H9 (cell line): ENCODE measurements at regions not wholly inside any gene's neighbourhood (a gene's known extent, or its start where the extent isn't known, plus 50 kb on each side); places are given as distances from the start of the nearest gene placed in this dataset.

ENCODE experiments used
- DNase-seq: peaks from one replicate; pipeline ENCODE4 v3.0.0-alpha.2; 2017
- H2AFZ ChIP-seq: one replicate; pipeline ENCODE4 v1.6.1; 2013; ENCODE audit warnings: mild to moderate bottlenecking, low read length, control low read depth, moderate library complexity
- H2AK5ac ChIP-seq: 2 replicates; pipeline ENCODE4 v1.6.1; 2013; ENCODE audit warnings: low read length, control low read depth, mixed read lengths; ENCODE audit not compliant: insufficient read length
- H2BK120ac ChIP-seq: one replicate; pipeline ENCODE4 v1.6.1; 2013; ENCODE audit warnings: low read depth, mild to moderate bottlenecking, low read length, control low read depth, inconsistent platforms; ENCODE audit not compliant: poor library complexity, severe bottlenecking
- H2BK12ac ChIP-seq: 2 replicates; pipeline ENCODE4 v1.6.1; 2013; ENCODE audit warnings: low read length, control low read depth, mixed read lengths, low read depth; ENCODE audit not compliant: insufficient read length
- H2BK15ac ChIP-seq: 2 replicates; pipeline ENCODE4 v1.6.1; 2013; ENCODE audit warnings: low read depth, low read length, control low read depth
- H2BK20ac ChIP-seq: one replicate; pipeline ENCODE4 v1.6.1; 2013; ENCODE audit warnings: low read depth, mild to moderate bottlenecking, low read length, control low read depth, inconsistent platforms; ENCODE audit not compliant: poor library complexity, severe bottlenecking
- H2BK5ac ChIP-seq: 2 replicates; pipeline ENCODE4 v1.6.1; 2013; ENCODE audit warnings: low read length, control low read depth, mixed read lengths; ENCODE audit not compliant: insufficient read length
- H3K14ac ChIP-seq: 2 replicates; pipeline ENCODE4 v1.6.1; 2013; ENCODE audit warnings: low read length, control low read depth; ENCODE audit not compliant: insufficient read depth
- H3K18ac ChIP-seq: 2 replicates; pipeline ENCODE4 v1.6.1; 2013; ENCODE audit warnings: low read depth, mild to moderate bottlenecking, mixed read lengths, low read length, control low read depth; ENCODE audit not compliant: insufficient read length
- H3K23ac ChIP-seq: 2 replicates; pipeline ENCODE4 v1.6.1; 2013; ENCODE audit warnings: low read length, control low read depth, mixed read lengths, low read depth; ENCODE audit not compliant: insufficient read length
- H3K23me2 ChIP-seq: 2 replicates; pipeline ENCODE4 v1.6.1; 2013; ENCODE audit warnings: low read depth, mild to moderate bottlenecking, mixed read lengths, low read length, control low read depth; ENCODE audit not compliant: insufficient read length, poor library complexity, severe bottlenecking
- H3K27ac ChIP-seq: 2 replicates; pipeline ENCODE4 v1.5.1; 2013; ENCODE audit warnings: low read length, control low read depth, mixed read lengths, low read depth; ENCODE audit not compliant: insufficient read length
- H3K27me3 ChIP-seq: 2 replicates; pipeline ENCODE4 v1.6.1; 2013; ENCODE audit warnings: low read length, control low read depth, inconsistent platforms; ENCODE audit not compliant: insufficient read depth
- H3K4ac ChIP-seq: 2 replicates; pipeline ENCODE4 v1.6.1; 2013; ENCODE audit warnings: low read depth, mild to moderate bottlenecking, control low read depth, inconsistent platforms, low read length, moderate library complexity
- H3K4me1 ChIP-seq: 2 replicates; pipeline ENCODE4 v1.6.1; 2013; ENCODE audit warnings: low read length, control low read depth, inconsistent platforms; ENCODE audit not compliant: insufficient read depth
- H3K4me2 ChIP-seq: 2 replicates; pipeline ENCODE4 v1.6.1; 2013; ENCODE audit warnings: low read length, control low read depth, mixed read lengths; ENCODE audit not compliant: insufficient read length, insufficient read depth
- H3K56ac ChIP-seq: 2 replicates; pipeline ENCODE4 v1.6.1; 2013; ENCODE audit warnings: low read depth, mild to moderate bottlenecking, mixed read lengths, low read length, control low read depth; ENCODE audit not compliant: insufficient read length
- H3K79me1 ChIP-seq: 2 replicates; pipeline ENCODE4 v1.6.1; 2013; ENCODE audit warnings: low read depth, mild to moderate bottlenecking, moderate library complexity, low read length, control low read depth, inconsistent platforms; ENCODE audit not compliant: insufficient read depth, poor library complexity, severe bottlenecking
- H3K79me2 ChIP-seq: 2 replicates; pipeline ENCODE4 v1.6.1; 2013; ENCODE audit warnings: low read length, control low read depth, inconsistent platforms; ENCODE audit not compliant: insufficient read depth
- H3K9ac ChIP-seq: 2 replicates; pipeline ENCODE4 v1.6.1; 2013; ENCODE audit warnings: low read length, control low read depth, mixed read lengths; ENCODE audit not compliant: insufficient read length; ENCODE audit errors: extremely low read depth
- H3K9me3 ChIP-seq: one replicate; pipeline ENCODE4 v1.6.1; 2013; ENCODE audit warnings: low read depth, low read length, inconsistent platforms; ENCODE audit not compliant: control insufficient read depth
- H3T11ph ChIP-seq: one replicate; pipeline ENCODE4 v1.6.1; 2013; ENCODE audit warnings: mild to moderate bottlenecking, low read length, control low read depth, inconsistent platforms
- H4K20me1 ChIP-seq: one replicate; pipeline ENCODE4 v1.6.1; 2013; ENCODE audit not compliant: control insufficient read depth, insufficient read length, insufficient read depth
- H4K5ac ChIP-seq: 2 replicates; pipeline ENCODE4 v1.6.1; 2013; ENCODE audit warnings: low read depth, mild to moderate bottlenecking, mixed read lengths, low read length, control low read depth; ENCODE audit not compliant: insufficient read length
- H4K8ac ChIP-seq: replicated peaks from 2 replicates; pipeline ENCODE4 v1.6.1; 2013; ENCODE audit warnings: low read length, control low read depth, mixed read lengths, low read depth; ENCODE audit not compliant: insufficient read length
- H4K91ac ChIP-seq: 2 replicates; pipeline ENCODE4 v1.6.1; 2013; ENCODE audit warnings: low read depth, mild to moderate bottlenecking, moderate library complexity, mixed read lengths, low read length, control low read depth; ENCODE audit not compliant: insufficient read length
- H3K27ac Mint-ChIP-seq, 3 experiments: 2 replicates in 2 of 3; 3 replicates in 1 of 3; pipeline ENCODE4 v1.8.0; 2020 to 2021; ENCODE audit warnings: mixed read lengths in 3 of 3, mild to moderate bottlenecking in 1 of 3, moderate library complexity in 1 of 3
- H3K27me3 Mint-ChIP-seq: 2 replicates; pipeline ENCODE4 v1.8.0; 2021; ENCODE audit warnings: low read depth, mild to moderate bottlenecking, moderate library complexity, mixed read lengths
- H3K36me3 Mint-ChIP-seq, 3 experiments: 2 replicates in 2 of 3; 3 replicates in 1 of 3; pipeline ENCODE4 v1.8.0; 2020 to 2021; ENCODE audit warnings: low read depth in 3 of 3, mixed read lengths in 3 of 3; ENCODE audit not compliant: insufficient read depth in 1 of 3
- H3K4me1 Mint-ChIP-seq, 2 experiments: 2 replicates each; pipeline ENCODE4 v1.8.0; 2020; ENCODE audit warnings: mixed read lengths in 2 of 2
- H3K4me3 Mint-ChIP-seq, 2 experiments: 2 replicates in 1 of 2; 3 replicates in 1 of 2; pipeline ENCODE4 v1.8.0; 2020 to 2021; ENCODE audit warnings: mild to moderate bottlenecking in 2 of 2, mixed read lengths in 2 of 2, moderate library complexity in 1 of 2
- H3K9me3 Mint-ChIP-seq, 2 experiments: 2 replicates in 1 of 2; 3 replicates in 1 of 2; pipeline ENCODE4 v1.8.0; 2020; ENCODE audit warnings: mild to moderate bottlenecking in 2 of 2, mixed read lengths in 2 of 2, moderate library complexity in 1 of 2
- CTCF ChIP-seq: fragments of 200-600 bp; sonication (generic); conservative IDR thresholded peaks from 3 replicates; pipeline ENCODE4 v1.8.0; 2021; ENCODE audit warnings: antibody characterized with exemption, mild to moderate bottlenecking

DNA sequence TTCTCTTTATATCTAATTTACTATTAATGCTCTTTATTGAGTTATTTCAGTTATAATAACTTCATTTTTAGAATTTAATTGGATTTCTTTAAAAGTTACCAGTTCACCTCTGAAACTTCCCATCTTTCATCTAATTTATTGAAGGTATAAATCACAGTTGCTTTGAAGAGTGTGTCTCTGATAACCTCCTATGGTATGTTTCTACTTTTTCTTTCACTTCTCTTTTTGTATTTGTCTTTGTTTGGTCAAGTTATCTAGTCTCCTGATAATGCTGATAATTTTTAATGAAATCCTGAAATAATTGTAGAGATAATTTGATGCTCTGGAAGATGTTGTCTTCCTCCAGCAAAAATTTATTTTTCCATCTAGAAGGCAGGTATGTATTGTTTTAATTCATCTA is 141.6 kb upstream of the NPY2R start:
- Mint-ChIP-seq H3K9me3 (peaks cover 0 to 3% of the 10 kb centered on the region in 2 experiments; a peak in 2 of 5 replicates), H3K27me3 (no peaks in the 10 kb centered on the region; the same call in 1 of the 2 replicates), H3K4me3 (no peak overlapping the region), H3K27ac (no peak overlapping the region), H3K4me1 (no peaks in the 10 kb centered on the region), H3K36me3 (no peaks in the 10 kb centered on the region)
- Histone ChIP-seq H3K4me2 (no peak overlapping the region), H3K27ac (no peak overlapping the region), H3K4me1 (no peaks in the 10 kb centered on the region), H2BK120ac (no peak overlapping the region), H3K4ac (no peak overlapping the region), H3K23ac (no peak overlapping the region), H2AFZ (no peak overlapping the region), H3T11ph (no peak overlapping the region), H2BK5ac (no peak overlapping the region), H2BK12ac (no peak overlapping the region), H3K18ac (no peak overlapping the region), H3K9ac (no peak overlapping the region), H4K5ac (no peak overlapping the region), H3K79me2 (no peaks in the 10 kb centered on the region), H3K23me2 (no peaks in the 10 kb centered on the region), H2BK15ac (no peak overlapping the region), H3K56ac (no peak overlapping the region), H4K20me1 (no peaks in the 10 kb centered on the region), H3K27me3 (no peaks in the 10 kb centered on the region), H3K79me1 (no peaks in the 10 kb centered on the region), H2BK20ac (no peak overlapping the region), H4K91ac (no peak overlapping the region), H3K14ac (no peak overlapping the region), H4K8ac (no peak overlapping the region), H3K9me3 (no peaks in the 10 kb centered on the region), H2AK5ac (no peak overlapping the region)
- no peak for DNase-seq
- TF ChIP-seq CTCF = no peak
